ENCODE measurements at regions not wholly inside any gene's neighbourhood (a gene's known extent, or its start where the extent isn't known, plus 50 kb on each side); places are given as distances from the start of the nearest gene placed in this dataset.
"Not testable (repeated sequence)": the region's sequence is repeated elsewhere in the genome, so short reads cannot be mapped to it uniquely, and the experiment has no call there.

DNA sequence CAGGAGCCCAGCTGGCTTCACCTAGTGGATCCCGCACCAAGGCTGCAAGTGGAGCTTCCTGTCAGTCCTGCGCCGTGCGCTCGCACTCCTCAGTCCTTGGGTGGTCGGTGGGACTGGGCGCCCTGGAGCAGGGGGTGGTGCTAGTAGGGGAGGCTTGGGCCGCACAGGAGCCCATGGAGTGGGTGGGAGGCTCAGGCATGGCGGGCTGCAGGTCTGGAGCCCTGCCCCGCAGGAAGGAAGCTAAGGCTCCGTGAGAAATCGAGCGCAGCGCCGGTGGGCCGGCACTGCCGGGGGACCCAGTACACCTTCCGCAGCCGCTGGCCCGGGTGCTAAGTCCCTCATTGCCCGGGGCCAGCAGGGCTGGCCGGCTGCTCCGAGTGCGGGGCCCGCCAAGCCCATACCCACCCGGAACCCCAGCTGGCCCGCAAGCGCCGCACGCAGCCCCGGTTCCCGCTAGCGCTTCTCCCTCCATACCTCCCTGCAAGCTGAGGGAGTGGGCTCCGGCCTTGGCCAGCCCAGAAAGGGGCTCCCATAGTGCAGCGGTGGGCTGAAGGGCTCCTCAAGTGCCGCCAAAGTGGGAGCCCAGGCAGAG lies 1425.2 kb upstream of the PRMT6 start:
- not testable (repeated sequence) for TF ChIP-seq POLR2A (IDR thresholded peaks at IDR 0.05; ENCODE audit: low read depth, low read length); ZZZ3 (IDR thresholded peaks at IDR 0.05; ENCODE audit: control insufficient read depth, insufficient read length, low read depth); STAT1 (conservative IDR thresholded peaks at IDR 0.05); YY1 (IDR thresholded peaks at IDR 0.05; ENCODE audit: low read depth, low read length); MXI1 (IDR thresholded peaks at IDR 0.05; ENCODE audit: low read depth, low read length); BCL11A (IDR thresholded peaks at IDR 0.05; ENCODE audit: low read depth, low read length); POLR2AphosphoS2 (IDR thresholded peaks at IDR 0.05; ENCODE audit: low read depth, low read length); POLR2AphosphoS5 (IDR thresholded peaks at IDR 0.05; ENCODE audit: low read length); SREBF2 (IDR thresholded peaks at IDR 0.05; ENCODE audit: low read length); LARP7 (IDR thresholded peaks at IDR 0.05); CEBPB (IDR thresholded peaks at IDR 0.05; ENCODE audit: borderline replicate concordance in 1 of 2, low read depth in 2 of 2, low read length in 2 of 2)
- TF ChIP-seq, protein P1, sequence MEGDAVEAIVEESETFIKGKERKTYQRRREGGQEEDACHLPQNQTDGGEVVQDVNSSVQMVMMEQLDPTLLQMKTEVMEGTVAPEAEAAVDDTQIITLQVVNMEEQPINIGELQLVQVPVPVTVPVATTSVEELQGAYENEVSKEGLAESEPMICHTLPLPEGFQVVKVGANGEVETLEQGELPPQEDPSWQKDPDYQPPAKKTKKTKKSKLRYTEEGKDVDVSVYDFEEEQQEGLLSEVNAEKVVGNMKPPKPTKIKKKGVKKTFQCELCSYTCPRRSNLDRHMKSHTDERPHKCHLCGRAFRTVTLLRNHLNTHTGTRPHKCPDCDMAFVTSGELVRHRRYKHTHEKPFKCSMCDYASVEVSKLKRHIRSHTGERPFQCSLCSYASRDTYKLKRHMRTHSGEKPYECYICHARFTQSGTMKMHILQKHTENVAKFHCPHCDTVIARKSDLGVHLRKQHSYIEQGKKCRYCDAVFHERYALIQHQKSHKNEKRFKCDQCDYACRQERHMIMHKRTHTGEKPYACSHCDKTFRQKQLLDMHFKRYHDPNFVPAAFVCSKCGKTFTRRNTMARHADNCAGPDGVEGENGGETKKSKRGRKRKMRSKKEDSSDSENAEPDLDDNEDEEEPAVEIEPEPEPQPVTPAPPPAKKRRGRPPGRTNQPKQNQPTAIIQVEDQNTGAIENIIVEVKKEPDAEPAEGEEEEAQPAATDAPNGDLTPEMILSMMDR (IDR thresholded peaks at IDR 0.05 in 2 of 3, conservative IDR thresholded peaks at IDR 0.05 in 1 of 3; ENCODE audit: control insufficient read depth in 2 of 3, extremely low read depth in 1 of 3, insufficient read depth in 1 of 3, low read depth in 3 of 3, low read length in 3 of 3), result not testable (repeated sequence)
- TF ChIP-seq, protein P2, sequence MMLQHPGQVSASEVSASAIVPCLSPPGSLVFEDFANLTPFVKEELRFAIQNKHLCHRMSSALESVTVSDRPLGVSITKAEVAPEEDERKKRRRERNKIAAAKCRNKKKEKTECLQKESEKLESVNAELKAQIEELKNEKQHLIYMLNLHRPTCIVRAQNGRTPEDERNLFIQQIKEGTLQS (IDR thresholded peaks at IDR 0.05; ENCODE audit: borderline replicate concordance, extremely low read depth, low read depth, low read length), result not testable (repeated sequence)

Data from GM12878 (cell line).